ENCODE measurements at regions not wholly inside any gene's neighbourhood (a gene's known extent, or its start where the extent isn't known, plus 50 kb on each side); places are given as distances from the start of the nearest gene placed in this dataset.

DNA sequence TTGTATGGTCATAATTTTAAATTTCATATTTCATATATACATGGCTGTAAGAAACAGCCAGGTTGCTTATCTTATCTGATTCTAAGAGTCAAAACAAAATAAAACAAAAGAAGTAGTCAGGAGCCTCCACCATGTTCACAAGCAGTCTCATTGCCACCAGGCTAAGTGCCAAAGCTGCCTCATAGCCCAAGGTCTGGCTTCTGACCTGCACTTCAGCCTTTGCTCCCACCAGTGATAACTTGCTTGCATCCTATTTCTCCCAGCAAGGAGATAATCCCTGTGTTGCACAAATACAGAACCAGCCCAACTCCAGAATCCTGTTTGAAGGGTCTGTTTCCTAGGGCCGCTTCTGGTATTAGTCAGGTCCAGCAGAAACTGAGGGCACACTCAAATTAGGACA is 53.9 kb upstream of the TSKU start:
- Histone ChIP-seq H3F3A (ENCODE audit: control insufficient read depth, insufficient read depth) (no peaks in the 10 kb centered on the region), H3K4me1 (ENCODE audit: control insufficient read depth, low read length) (no peaks in the 10 kb centered on the region), H3K36me3 (ENCODE audit: control insufficient read depth, low read length) (no peaks in the 10 kb centered on the region), H3K9me3 (ENCODE audit: control insufficient read depth, insufficient read depth, low read length) (no peaks in the 10 kb centered on the region), H3K79me2 (ENCODE audit: control insufficient read depth, low read length) (no peaks in the 10 kb centered on the region), H3K27ac (ENCODE audit: low read depth, low read length) (no peak overlapping the region), H3K4me2 (ENCODE audit: low read length) (no peak overlapping the region), H4K20me1 (ENCODE audit: control insufficient read depth, insufficient read depth, low read depth, low read length) (no peaks in the 10 kb centered on the region), H3K9me2 (replicated peaks; ENCODE audit: control insufficient read depth, low read length) (no peaks in the 10 kb centered on the region), H3K4me3 (ENCODE audit: low read length) (no peak overlapping the region), H3K27me3 (ENCODE audit: control insufficient read depth, low read length) (peaks cover 22% of the 10 kb centered on the region)
- TF ChIP-seq EZH2phosphoT487 (IDR thresholded peaks at IDR 0.05; ENCODE audit: borderline replicate concordance, low read length): no peak
- TF ChIP-seq, protein P1, sequence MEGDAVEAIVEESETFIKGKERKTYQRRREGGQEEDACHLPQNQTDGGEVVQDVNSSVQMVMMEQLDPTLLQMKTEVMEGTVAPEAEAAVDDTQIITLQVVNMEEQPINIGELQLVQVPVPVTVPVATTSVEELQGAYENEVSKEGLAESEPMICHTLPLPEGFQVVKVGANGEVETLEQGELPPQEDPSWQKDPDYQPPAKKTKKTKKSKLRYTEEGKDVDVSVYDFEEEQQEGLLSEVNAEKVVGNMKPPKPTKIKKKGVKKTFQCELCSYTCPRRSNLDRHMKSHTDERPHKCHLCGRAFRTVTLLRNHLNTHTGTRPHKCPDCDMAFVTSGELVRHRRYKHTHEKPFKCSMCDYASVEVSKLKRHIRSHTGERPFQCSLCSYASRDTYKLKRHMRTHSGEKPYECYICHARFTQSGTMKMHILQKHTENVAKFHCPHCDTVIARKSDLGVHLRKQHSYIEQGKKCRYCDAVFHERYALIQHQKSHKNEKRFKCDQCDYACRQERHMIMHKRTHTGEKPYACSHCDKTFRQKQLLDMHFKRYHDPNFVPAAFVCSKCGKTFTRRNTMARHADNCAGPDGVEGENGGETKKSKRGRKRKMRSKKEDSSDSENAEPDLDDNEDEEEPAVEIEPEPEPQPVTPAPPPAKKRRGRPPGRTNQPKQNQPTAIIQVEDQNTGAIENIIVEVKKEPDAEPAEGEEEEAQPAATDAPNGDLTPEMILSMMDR (IDR thresholded peaks at IDR 0.05; ENCODE audit: low read depth, low read length, poor library complexity, severe bottlenecking): no peak

DNA sequence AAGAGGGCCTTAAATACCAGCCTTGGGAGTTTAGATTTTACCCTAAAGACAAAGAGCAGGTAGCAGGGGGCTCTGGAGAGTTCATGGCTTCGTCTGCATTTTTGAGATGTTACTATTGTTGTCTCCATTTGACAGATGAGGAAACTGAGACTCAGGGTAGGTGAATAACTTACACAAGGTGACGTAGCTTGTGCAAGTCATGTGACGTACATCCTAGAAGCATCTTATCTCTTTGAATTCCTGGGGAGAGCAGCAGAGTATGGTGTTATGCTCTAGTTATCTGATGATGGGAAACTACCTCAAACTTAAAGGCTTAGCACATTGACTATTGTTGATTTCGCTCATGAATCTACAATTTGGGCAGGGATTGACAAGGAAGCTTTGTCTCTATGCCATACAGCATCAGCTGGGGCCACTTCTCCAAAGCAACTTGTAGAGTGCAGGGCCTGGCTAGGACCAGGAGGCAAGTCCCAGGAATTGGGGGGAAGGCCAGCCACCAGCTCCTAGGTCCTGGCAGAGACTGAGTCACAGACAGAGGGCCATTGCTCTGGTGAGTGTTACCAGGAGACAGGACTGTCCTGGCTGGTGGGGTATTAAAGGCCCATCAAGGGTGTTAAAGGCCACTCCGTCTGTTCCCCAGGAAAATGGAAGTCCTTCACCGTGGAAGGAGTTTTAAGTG is 52.1 kb upstream of the TSKU start:
- no peaks in the 10 kb centered on the region for H3K4me1 ChIP-seq (ENCODE audit: control insufficient read depth, low read length)
- no peak overlapping the region for H3K4me3 ChIP-seq (ENCODE audit: low read length)
- no peaks in the 10 kb centered on the region for H3F3A ChIP-seq (ENCODE audit: control insufficient read depth, insufficient read depth)
- no peaks in the 10 kb centered on the region for H3K79me2 ChIP-seq (ENCODE audit: control insufficient read depth, low read length)
- H3K4me2 ChIP-seq (ENCODE audit: low read length): no peak overlapping the region
- TF ChIP-seq, protein P1 (IDR thresholded peaks at IDR 0.05; ENCODE audit: low read depth, low read length, poor library complexity, severe bottlenecking): no peak
- no peak for TF ChIP-seq EZH2phosphoT487 (IDR thresholded peaks at IDR 0.05; ENCODE audit: borderline replicate concordance, low read length)
- no peaks in the 10 kb centered on the region for H3K9me2 ChIP-seq (replicated peaks; ENCODE audit: control insufficient read depth, low read length)
- H3K36me3 ChIP-seq (ENCODE audit: control insufficient read depth, low read length): no peaks in the 10 kb centered on the region
- no peak overlapping the region for H3K27ac ChIP-seq (ENCODE audit: low read depth, low read length)
- no peaks in the 10 kb centered on the region for H4K20me1 ChIP-seq (ENCODE audit: control insufficient read depth, insufficient read depth, low read depth, low read length)
- H3K27me3 ChIP-seq (ENCODE audit: control insufficient read depth, low read length): peaks cover 12% of the 10 kb centered on the region
- no peaks in the 10 kb centered on the region for H3K9me3 ChIP-seq (ENCODE audit: control insufficient read depth, insufficient read depth, low read length)

DNA sequence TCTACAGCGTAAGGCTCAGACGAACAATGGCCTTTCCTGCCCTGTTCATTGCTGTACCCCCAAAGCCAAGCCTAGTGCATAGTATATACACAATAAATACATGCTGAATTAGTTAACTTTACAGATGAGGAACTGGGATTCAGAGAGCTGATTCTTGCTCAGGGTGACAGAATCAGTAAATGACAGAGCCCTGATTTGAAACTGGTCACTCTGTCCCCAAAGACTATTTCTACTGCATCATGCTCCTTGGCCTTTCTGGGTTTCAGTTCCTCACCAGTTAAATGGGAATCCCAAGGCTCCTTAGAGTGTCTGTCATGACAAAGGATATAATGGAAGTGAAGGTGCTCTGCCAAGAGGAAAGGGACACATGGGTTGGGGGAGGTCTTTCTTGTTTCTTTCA is 50.5 kb upstream of the TSKU start:
- Histone ChIP-seq H3F3A (ENCODE audit: control insufficient read depth, insufficient read depth) (no peaks in the 10 kb centered on the region), H3K36me3 (ENCODE audit: control insufficient read depth, low read length) (no peaks in the 10 kb centered on the region), H3K27me3 (ENCODE audit: control insufficient read depth, low read length) (peaks cover 7% of the 10 kb centered on the region; the same call in 1 of the 2 replicates), H3K9me2 (replicated peaks; ENCODE audit: control insufficient read depth, low read length) (no peaks in the 10 kb centered on the region), H4K20me1 (ENCODE audit: control insufficient read depth, insufficient read depth, low read depth, low read length) (no peaks in the 10 kb centered on the region), H3K4me2 (ENCODE audit: low read length) (no peak overlapping the region), H3K4me3 (ENCODE audit: low read length) (no peak overlapping the region), H3K79me2 (ENCODE audit: control insufficient read depth, low read length) (no peaks in the 10 kb centered on the region), H3K9me3 (ENCODE audit: control insufficient read depth, insufficient read depth, low read length) (no peaks in the 10 kb centered on the region), H3K27ac (ENCODE audit: low read depth, low read length) (no peak overlapping the region), H3K4me1 (ENCODE audit: control insufficient read depth, low read length) (no peaks in the 10 kb centered on the region)
- TF ChIP-seq, protein P1 (IDR thresholded peaks at IDR 0.05; ENCODE audit: low read depth, low read length, poor library complexity, severe bottlenecking): no peak
- TF ChIP-seq EZH2phosphoT487 (IDR thresholded peaks at IDR 0.05; ENCODE audit: borderline replicate concordance, low read length): no peak

All from DOHH2 (cell line).